ENCODE measurements at regions not wholly inside any gene's neighbourhood (a gene's known extent, or its start where the extent isn't known, plus 50 kb on each side); places are given as distances from the start of the nearest gene placed in this dataset.

- Mint-ChIP-seq H3K4me3 (no peak overlapping the region), H3K27me3 (no peaks in the 10 kb centered on the region), H3K27ac (no peak overlapping the region), H3K4me1 (no peaks in the 10 kb centered on the region), H3K36me3 (ENCODE audit: low read depth) (no peaks in the 10 kb centered on the region), H3K9me3 (peaks cover 5% of the 10 kb centered on the region)
- no peak for DNase-seq
- ChIA-PET POLR2A (no interaction called here), CTCF (no interaction called here)
Measured at GRCh38 chr5:155299386-155300005, 285.9 kb downstream of the KIF4B start.

- CTCF ChIA-PET = no interaction called here
- Mint-ChIP-seq H3K36me3 (ENCODE audit: low read depth) (no peaks in the 10 kb centered on the region), H3K4me1 (no peaks in the 10 kb centered on the region), H3K9me3 (peaks cover 3% of the 10 kb centered on the region), H3K27me3 (no peaks in the 10 kb centered on the region), H3K4me3 (no peak overlapping the region), H3K27ac (no peak overlapping the region)
- DNase-seq = no peak
- POLR2A ChIA-PET = no interaction called here
Measured at GRCh38 chr5:155303120-155303519, 289.6 kb downstream of the KIF4B start.

DNA sequence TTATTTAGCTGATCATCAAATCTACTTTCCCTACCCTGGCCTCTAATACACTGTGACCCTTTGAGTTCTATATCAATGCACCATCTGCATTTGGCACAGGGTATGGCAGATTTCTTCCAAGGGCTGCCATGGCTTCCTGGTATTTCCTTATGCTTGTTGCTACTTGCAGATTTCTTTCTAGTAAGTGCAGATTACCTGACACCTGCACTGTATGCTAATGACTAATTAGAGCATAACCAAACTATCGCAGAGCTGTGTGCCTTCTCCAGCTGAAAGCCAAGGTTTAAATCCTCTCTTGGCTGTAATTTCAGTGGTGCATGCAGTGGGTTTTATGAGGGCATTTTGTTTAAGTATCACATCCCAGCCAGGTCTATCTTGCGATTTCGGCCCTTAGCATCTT is 293.7 kb downstream of the KIF4B start:
- Mint-ChIP-seq H3K4me1 (no peaks in the 10 kb centered on the region), H3K27ac (no peak overlapping the region), H3K36me3 (ENCODE audit: low read depth) (no peaks in the 10 kb centered on the region), H3K27me3 (no peaks in the 10 kb centered on the region), H3K4me3 (no peak overlapping the region), H3K9me3 (no peaks in the 10 kb centered on the region)
- CTCF ChIA-PET = no interaction called here
- no peak for DNase-seq
- POLR2A ChIA-PET = no interaction called here

GRCh38 chr5:155308289-155308688 is 294.7 kb downstream of the KIF4B start:
- ChIA-PET CTCF (no interaction called here), POLR2A (no interaction called here)
- no peak overlapping the region for H3K27ac Mint-ChIP-seq
- DNase-seq = no peak
- H3K36me3 Mint-ChIP-seq (ENCODE audit: low read depth) = no peaks in the 10 kb centered on the region
- H3K4me1 Mint-ChIP-seq = no peaks in the 10 kb centered on the region
- H3K9me3 Mint-ChIP-seq = no peaks in the 10 kb centered on the region
- no peaks in the 10 kb centered on the region for H3K27me3 Mint-ChIP-seq
- H3K4me3 Mint-ChIP-seq = no peak overlapping the region

DNA sequence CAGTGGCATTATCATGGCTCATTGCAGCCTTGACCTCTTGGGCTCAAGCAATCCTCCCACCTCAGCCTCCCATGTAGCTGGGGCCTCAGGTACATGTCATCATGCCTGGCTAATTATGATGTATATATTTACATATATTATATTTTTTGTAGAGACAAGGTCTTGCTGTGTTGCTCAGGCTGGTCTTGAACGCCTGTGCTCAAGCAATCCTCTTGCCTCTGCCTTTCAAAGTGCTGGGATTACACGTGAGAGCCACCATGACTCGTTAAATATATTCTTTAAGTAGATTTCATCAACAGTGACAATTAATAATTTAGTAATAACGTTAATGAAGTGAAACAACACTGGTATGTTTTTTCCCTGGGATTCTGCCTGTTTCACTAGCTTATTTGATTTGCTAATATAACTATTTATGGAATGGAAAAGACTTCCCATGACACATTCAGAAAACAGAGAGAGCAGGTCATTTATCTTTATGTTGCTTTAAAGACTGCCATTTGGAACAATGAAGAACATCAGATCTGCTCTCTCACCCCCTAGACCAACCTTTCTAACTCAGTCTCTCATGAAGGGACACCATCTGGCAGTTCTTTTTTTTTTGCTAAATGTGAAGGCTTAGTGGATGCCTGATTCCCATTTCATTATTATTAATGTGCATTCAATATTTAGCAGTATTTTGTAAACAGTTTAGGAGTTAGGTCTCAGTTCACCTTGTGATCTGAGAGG is 295.6 kb downstream of the KIF4B start:
- Mint-ChIP-seq H3K4me1 (no peaks in the 10 kb centered on the region), H3K27ac (no peak overlapping the region), H3K36me3 (ENCODE audit: low read depth) (no peaks in the 10 kb centered on the region), H3K9me3 (no peaks in the 10 kb centered on the region), H3K27me3 (no peaks in the 10 kb centered on the region), H3K4me3 (no peak overlapping the region)
- ChIA-PET CTCF (no interaction called here), POLR2A (no interaction called here)
- no peak for DNase-seq

DNA sequence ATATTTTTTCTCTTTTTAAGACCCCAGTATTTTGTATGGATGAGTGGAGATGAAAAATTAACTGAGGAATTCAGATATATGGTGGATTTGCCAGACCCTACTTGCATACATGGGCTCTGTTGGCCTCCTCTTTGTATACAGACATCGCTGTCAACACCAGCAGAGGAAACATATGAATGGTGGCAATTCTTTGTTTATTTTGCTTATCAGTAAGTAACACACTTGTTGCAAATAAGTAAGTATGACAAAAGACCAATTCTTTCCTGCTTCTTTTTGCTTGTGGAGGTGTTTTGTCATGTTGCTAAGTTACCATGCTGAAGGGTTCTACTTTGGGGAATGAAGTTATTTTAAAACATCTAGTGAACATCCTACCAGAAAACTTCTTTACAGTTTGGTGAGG is 298.2 kb downstream of the KIF4B start:
- no peaks in the 10 kb centered on the region for H3K4me1 Mint-ChIP-seq
- H3K27ac Mint-ChIP-seq = no peak overlapping the region
- no peak for DNase-seq
- POLR2A ChIA-PET = no interaction called here
- no peak overlapping the region for H3K4me3 Mint-ChIP-seq
- CTCF ChIA-PET = no interaction called here
- H3K9me3 Mint-ChIP-seq = no peaks in the 10 kb centered on the region
- no peaks in the 10 kb centered on the region for H3K36me3 Mint-ChIP-seq (ENCODE audit: low read depth)
- H3K27me3 Mint-ChIP-seq = no peaks in the 10 kb centered on the region

GRCh38 chr5:155313518-155313917 is 300.0 kb downstream of the KIF4B start:
- Mint-ChIP-seq H3K4me3 (no peak overlapping the region), H3K27me3 (no peaks in the 10 kb centered on the region), H3K9me3 (peaks cover 3% of the 10 kb centered on the region), H3K4me1 (no peaks in the 10 kb centered on the region), H3K27ac (no peak overlapping the region), H3K36me3 (ENCODE audit: low read depth) (no peaks in the 10 kb centered on the region)
- ChIA-PET CTCF (no interaction called here), POLR2A (no interaction called here)
- no peak for DNase-seq

- peaks cover 3% of the 10 kb centered on the region for H3K9me3 Mint-ChIP-seq
- no peak for DNase-seq
- no peaks in the 10 kb centered on the region for H3K27me3 Mint-ChIP-seq
- H3K4me3 Mint-ChIP-seq = no peak overlapping the region
- CTCF ChIA-PET = no interaction called here
- H3K4me1 Mint-ChIP-seq = no peaks in the 10 kb centered on the region
- no peak overlapping the region for H3K27ac Mint-ChIP-seq
- H3K36me3 Mint-ChIP-seq (ENCODE audit: low read depth) = no peaks in the 10 kb centered on the region
- POLR2A ChIA-PET = no interaction called here
Measured at GRCh38 chr5:155316070-155316714, 302.6 kb downstream of the KIF4B start.

DNA sequence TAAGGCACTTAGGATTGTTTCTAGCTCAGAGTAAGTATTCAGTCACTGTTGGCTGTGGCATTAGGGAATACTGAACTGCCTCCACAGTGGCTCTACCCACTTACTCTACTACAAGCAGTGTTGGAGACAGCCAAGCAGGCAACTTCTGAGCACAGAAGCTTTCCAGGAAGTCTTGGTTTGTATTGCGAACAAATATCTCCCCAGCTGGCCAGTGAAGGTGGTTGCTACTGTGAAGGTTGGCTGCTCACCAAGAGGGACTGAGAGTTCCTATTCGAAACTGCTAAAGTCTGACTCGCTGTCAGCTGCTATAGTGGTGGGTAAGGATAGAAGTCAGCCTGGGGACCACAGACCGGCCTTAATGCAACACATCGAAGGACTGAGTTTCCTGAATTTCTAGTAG is 319.1 kb downstream of the KIF4B start:
- no peaks in the 10 kb centered on the region for H3K4me1 Mint-ChIP-seq
- no peaks in the 10 kb centered on the region for H3K9me3 Mint-ChIP-seq
- H3K36me3 Mint-ChIP-seq (ENCODE audit: low read depth) = no peaks in the 10 kb centered on the region
- ChIA-PET CTCF (no interaction called here), POLR2A (no interaction called here)
- DNase-seq = no peak
- H3K27me3 Mint-ChIP-seq = no peaks in the 10 kb centered on the region
- H3K4me3 Mint-ChIP-seq = no peak overlapping the region
- no peak overlapping the region for H3K27ac Mint-ChIP-seq

DNA sequence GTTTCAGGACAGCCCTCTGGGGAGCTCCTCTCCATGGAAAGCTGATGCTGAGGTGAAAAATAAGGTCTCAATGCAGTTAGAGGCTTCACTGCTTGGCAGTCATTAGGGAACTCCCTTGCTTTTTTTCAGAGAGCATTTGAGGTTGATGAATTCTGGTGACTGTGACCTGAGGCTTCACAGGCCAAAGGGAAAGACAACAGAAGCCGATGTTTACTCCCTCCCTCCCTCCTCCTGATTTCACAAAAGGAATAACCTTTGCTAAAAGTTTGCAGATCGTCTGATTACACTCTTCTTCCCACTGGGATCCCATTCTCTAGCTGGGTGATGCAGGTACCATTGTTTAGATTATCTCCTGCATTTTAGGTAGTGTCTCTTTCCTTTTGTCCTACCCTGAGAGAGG is 329.4 kb downstream of the KIF4B start:
- no peak for DNase-seq
- ChIA-PET POLR2A (no interaction called here), CTCF (no interaction called here)
- Mint-ChIP-seq H3K4me1 (no peaks in the 10 kb centered on the region), H3K36me3 (ENCODE audit: low read depth) (no peaks in the 10 kb centered on the region), H3K27me3 (no peaks in the 10 kb centered on the region), H3K27ac (no peak overlapping the region), H3K4me3 (no peak overlapping the region), H3K9me3 (no peaks in the 10 kb centered on the region)

DNA sequence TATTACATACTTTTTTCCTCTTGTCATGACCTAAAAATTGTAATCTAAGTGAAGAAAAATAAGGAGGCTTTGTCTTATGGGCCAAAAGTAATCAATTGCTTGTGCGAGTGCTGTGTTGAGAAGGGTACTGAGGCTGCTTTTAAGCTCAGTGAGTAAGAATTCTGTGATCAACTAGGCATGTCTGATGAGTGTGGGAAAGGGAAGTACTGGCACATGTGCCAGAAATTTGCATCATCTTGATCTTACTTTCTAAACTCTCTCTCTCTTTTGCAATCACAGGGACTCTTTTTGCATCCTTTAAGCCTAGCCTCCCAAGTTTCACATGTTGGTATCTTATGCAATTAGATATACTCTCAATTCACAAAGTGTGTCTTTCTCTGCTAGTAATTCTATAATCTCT is 329.9 kb downstream of the KIF4B start:
- ChIA-PET CTCF (no interaction called here), POLR2A (no interaction called here)
- H3K36me3 Mint-ChIP-seq (ENCODE audit: low read depth) = no peaks in the 10 kb centered on the region
- H3K27me3 Mint-ChIP-seq = no peaks in the 10 kb centered on the region
- no peaks in the 10 kb centered on the region for H3K9me3 Mint-ChIP-seq
- DNase-seq = no peak
- H3K27ac Mint-ChIP-seq = no peak overlapping the region
- no peak overlapping the region for H3K4me3 Mint-ChIP-seq
- no peaks in the 10 kb centered on the region for H3K4me1 Mint-ChIP-seq

GRCh38 chr5:155353231-155353630 is 339.7 kb downstream of the KIF4B start:
- Mint-ChIP-seq H3K4me3 (no peak overlapping the region), H3K4me1 (no peaks in the 10 kb centered on the region), H3K27ac (no peak overlapping the region), H3K27me3 (no peaks in the 10 kb centered on the region), H3K36me3 (ENCODE audit: low read depth) (no peaks in the 10 kb centered on the region), H3K9me3 (peaks cover 2% of the 10 kb centered on the region)
- ChIA-PET CTCF (no interaction called here), POLR2A (no interaction called here)
- DNase-seq = no peak

GRCh38 chr5:155366096-155366495 is 352.5 kb downstream of the KIF4B start:
- H3K9me3 Mint-ChIP-seq = no peaks in the 10 kb centered on the region
- H3K4me1 Mint-ChIP-seq = no peaks in the 10 kb centered on the region
- no peaks in the 10 kb centered on the region for H3K27me3 Mint-ChIP-seq
- POLR2A ChIA-PET = no interaction called here
- CTCF ChIA-PET = no interaction called here
- H3K4me3 Mint-ChIP-seq = no peak overlapping the region
- DNase-seq = no peak
- no peaks in the 10 kb centered on the region for H3K36me3 Mint-ChIP-seq (ENCODE audit: low read depth)
- no peak overlapping the region for H3K27ac Mint-ChIP-seq

DNA sequence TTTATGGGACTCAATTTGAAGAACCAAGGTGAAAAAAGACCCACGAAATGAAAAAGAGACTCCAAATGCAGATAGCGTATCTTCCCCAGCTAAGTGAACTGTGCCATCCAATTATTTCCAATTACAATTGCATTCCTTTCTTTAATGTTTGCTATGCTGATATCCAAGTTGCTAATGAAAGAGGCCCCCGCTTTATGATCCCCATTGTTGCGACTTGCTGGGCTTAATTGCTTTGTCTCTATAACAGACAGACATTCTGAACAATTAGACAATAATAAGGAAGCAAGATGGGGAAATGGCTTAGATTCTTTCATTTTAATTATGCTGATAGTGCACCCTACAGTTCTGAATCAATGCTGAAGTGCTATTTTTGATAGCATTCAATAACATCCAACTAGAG is 354.3 kb downstream of the KIF4B start:
- H3K4me1 Mint-ChIP-seq = no peaks in the 10 kb centered on the region
- CTCF ChIA-PET = no interaction called here
- POLR2A ChIA-PET = no interaction called here
- H3K4me3 Mint-ChIP-seq = no peak overlapping the region
- H3K27ac Mint-ChIP-seq = no peak overlapping the region
- no peaks in the 10 kb centered on the region for H3K36me3 Mint-ChIP-seq (ENCODE audit: low read depth)
- H3K27me3 Mint-ChIP-seq = no peaks in the 10 kb centered on the region
- no peaks in the 10 kb centered on the region for H3K9me3 Mint-ChIP-seq
- no peak for DNase-seq
